ENCODE measurements at regions not wholly inside any gene's neighbourhood (a gene's known extent, or its start where the extent isn't known, plus 50 kb on each side); places are given as distances from the start of the nearest gene placed in this dataset.
A peak's percentile ranks its signal among the peaks of the same experiment; 100 is the strongest.

DNA sequence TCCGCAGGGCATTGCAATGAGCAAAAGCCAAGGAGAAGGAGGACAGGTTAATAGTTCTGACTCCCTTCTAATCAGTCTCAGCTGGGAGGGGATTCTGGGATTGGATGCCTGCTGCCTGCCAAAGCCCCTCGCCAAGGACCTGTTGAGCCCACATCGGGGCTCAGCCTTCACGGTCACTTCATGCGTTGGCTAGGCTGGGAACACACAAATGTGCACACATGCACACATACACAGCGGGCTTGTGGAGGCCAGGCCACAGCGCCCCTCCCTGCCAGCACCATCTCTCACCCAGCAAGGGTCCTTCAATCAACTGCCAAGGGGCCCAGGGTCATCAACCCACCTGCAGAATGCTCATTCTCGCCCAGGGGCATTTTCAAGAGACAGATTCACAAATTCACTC, 113.9 kb downstream of the C5orf15 start:
- no peak overlapping the region for H3K27ac ChIP-seq
- TF ChIP-seq, protein P1, sequence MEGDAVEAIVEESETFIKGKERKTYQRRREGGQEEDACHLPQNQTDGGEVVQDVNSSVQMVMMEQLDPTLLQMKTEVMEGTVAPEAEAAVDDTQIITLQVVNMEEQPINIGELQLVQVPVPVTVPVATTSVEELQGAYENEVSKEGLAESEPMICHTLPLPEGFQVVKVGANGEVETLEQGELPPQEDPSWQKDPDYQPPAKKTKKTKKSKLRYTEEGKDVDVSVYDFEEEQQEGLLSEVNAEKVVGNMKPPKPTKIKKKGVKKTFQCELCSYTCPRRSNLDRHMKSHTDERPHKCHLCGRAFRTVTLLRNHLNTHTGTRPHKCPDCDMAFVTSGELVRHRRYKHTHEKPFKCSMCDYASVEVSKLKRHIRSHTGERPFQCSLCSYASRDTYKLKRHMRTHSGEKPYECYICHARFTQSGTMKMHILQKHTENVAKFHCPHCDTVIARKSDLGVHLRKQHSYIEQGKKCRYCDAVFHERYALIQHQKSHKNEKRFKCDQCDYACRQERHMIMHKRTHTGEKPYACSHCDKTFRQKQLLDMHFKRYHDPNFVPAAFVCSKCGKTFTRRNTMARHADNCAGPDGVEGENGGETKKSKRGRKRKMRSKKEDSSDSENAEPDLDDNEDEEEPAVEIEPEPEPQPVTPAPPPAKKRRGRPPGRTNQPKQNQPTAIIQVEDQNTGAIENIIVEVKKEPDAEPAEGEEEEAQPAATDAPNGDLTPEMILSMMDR (IDR thresholded peaks at IDR 0.05; ENCODE audit: low read depth, low read length): no peak

DNA sequence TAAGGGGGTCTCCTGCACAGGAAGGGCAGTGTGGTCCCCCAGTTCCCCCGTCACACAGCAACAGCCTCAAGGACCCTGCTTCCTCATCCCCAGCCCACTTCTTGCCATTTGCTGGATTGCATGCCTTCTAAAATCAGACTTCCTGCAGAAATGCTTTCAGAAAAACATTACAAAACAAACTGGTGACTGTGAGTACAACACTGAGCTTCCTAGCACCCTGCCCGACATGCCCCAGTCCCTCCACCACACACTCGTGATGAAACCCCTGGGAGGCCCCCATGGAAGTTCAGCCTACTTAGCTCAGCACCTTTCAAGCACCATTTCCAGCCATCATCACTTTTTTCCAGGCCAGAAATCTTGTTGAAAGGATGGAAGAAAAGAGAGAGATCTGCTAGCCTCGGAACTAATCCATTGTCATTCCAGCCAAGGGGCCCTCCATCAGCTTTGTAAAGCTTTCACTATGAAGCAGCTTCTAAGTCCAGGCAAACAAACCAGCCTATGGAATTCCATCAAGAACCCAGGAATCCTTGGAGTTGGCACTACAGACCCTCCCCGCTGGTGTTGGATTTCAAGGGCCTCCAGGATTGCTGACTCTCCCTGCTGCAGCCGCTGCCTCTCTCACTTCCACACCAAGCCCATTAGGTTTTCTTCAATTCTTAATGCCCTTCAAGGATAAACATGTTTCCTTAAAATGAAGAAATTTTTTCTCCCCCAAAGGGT, 114.6 kb downstream of the C5orf15 start:
- TF ChIP-seq, protein P1 (IDR thresholded peaks at IDR 0.05; ENCODE audit: low read depth, low read length): no peak
- peak in 1 of 2 donors; percentile 36 for DNase-seq (ENCODE audit: low read depth in 1 of 2, low spot score in 1 of 2)

More for the DNA sequence above, 113.9 kb downstream of the C5orf15 start:
- H3K4me3 ChIP-seq: no peak overlapping the region
- no peaks in the 10 kb centered on the region for H3K27me3 ChIP-seq
- DNase-seq (ENCODE audit: low read depth in 1 of 2, low spot score in 1 of 2): no peak
- peaks cover 2% of the 10 kb centered on the region for H3K4me1 ChIP-seq (ENCODE audit: low read depth)
- no peaks in the 10 kb centered on the region for H3K36me3 ChIP-seq
- H3K9me3 ChIP-seq (ENCODE audit: low read depth): no peaks in the 10 kb centered on the region

DNA sequence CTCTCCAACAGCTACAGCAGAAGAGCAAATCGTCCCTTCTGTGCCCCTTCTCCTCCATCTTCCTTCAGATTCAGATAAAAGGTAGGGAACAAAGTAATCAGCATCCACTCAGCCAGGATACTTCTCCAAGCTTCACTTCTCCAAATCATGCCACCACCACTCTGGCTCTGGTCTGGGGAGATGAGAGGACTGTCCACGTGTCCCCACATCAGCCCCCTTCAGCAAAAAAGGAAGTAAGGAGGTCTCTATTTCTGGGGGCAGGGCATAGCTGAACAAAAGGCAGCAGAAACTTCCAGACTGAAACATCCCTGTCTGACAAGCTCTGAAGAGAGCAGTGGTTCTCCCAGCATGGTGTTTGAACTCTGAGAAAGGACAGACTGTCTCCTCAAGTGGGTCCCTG, 116.9 kb downstream of the C5orf15 start:
- TF ChIP-seq, protein P1 (IDR thresholded peaks at IDR 0.05; ENCODE audit: low read depth, low read length): no peak

More for the DNA sequence above, 114.6 kb downstream of the C5orf15 start:
- Histone ChIP-seq H3K9me3 (ENCODE audit: low read depth) (no peaks in the 10 kb centered on the region), H3K4me1 (ENCODE audit: low read depth) (peaks cover 6% of the 10 kb centered on the region), H3K27ac (no peak overlapping the region), H3K4me3 (no peak overlapping the region), H3K36me3 (no peaks in the 10 kb centered on the region), H3K27me3 (no peaks in the 10 kb centered on the region)

GRCh38 chr5:133850811-133851210, 117.6 kb downstream of the C5orf15 start:
- Histone ChIP-seq H3K4me1 (ENCODE audit: low read depth) (peaks cover 6% of the 10 kb centered on the region), H3K9me3 (ENCODE audit: low read depth) (no peaks in the 10 kb centered on the region), H3K4me3 (no peak overlapping the region), H3K27ac (no peak overlapping the region), H3K36me3 (no peaks in the 10 kb centered on the region), H3K27me3 (no peaks in the 10 kb centered on the region)
- TF ChIP-seq, protein P1 (IDR thresholded peaks at IDR 0.05; ENCODE audit: low read depth, low read length): no peak
- DNase-seq (ENCODE audit: low read depth in 1 of 2, low spot score in 1 of 2): no peak

More for the DNA sequence above, 116.9 kb downstream of the C5orf15 start:
- Histone ChIP-seq H3K4me3 (no peak overlapping the region), H3K27me3 (no peaks in the 10 kb centered on the region), H3K36me3 (no peaks in the 10 kb centered on the region), H3K27ac (no peak overlapping the region), H3K4me1 (ENCODE audit: low read depth) (peaks cover 6% of the 10 kb centered on the region), H3K9me3 (ENCODE audit: low read depth) (no peaks in the 10 kb centered on the region)
- DNase-seq (ENCODE audit: low read depth in 1 of 2, low spot score in 1 of 2): no peak

DNA sequence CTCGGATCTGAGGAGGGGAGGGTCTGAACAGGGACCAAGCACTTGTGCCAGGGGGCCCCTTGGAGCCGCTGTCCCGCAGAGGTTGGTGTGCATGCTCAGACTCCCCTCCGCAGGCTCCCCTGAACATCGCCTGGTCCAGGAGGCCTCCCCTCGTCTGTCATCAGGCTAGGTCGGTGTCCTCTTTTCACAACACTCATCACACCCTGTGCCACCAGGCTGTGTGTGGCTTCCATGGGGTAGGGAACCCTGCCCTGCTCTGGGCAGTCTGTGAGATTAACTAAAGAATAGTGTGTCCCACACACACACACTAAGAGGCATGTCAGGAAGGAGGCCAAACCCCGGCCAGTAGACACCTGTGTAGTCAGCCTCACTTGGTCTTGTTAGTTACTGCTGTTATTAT, 119.3 kb downstream of the C5orf15 start:
- Histone ChIP-seq H3K4me1 (ENCODE audit: low read depth) (peaks cover 6% of the 10 kb centered on the region), H3K27ac (no peak overlapping the region), H3K4me3 (no peak overlapping the region), H3K27me3 (no peaks in the 10 kb centered on the region), H3K9me3 (ENCODE audit: low read depth) (no peaks in the 10 kb centered on the region), H3K36me3 (no peaks in the 10 kb centered on the region)
- DNase-seq (ENCODE audit: low read depth in 1 of 2, low spot score in 1 of 2): no peak
- TF ChIP-seq, protein P1 (IDR thresholded peaks at IDR 0.05; ENCODE audit: low read depth, low read length): no peak
